ENCODE measurements at regions not wholly inside any gene's neighbourhood (a gene's known extent, or its start where the extent isn't known, plus 50 kb on each side); places are given as distances from the start of the nearest gene placed in this dataset.
A peak's percentile ranks its signal among the peaks of the same experiment; 100 is the strongest.

DNA sequence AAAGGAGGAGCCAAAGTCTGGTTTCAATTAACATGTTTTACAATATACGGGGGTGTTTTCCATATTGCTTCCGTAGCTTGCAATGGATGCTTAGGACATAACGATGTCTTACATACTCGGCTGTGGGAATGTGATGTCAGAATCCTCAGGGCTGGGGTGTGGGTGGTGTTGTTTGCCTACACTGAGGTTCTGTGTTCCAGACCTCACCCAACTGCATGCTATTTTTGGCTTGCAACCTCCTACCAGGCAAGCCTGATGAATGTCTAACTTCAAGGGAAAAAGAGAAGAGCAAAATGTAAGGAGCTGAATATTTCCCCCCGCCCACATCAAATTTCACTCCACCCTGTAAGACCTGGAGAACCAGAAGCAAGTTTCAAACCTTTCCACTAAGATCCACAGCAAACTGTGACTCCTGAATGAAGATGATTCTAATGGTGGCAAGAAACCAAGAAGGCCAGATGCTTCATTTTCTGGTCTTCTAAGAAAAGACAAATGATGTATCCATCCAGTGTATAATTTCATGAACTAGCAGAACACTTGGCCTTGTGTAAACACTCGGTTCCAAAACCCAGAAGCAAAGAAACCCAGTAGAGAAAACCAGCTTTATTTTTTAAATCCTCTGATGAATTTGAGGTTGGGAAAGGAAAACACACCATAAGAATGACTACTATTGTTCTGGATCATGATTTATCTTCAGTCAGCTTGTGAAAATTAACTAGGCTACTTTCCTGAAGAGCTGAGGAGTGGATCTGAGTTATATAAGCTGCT lies 227.9 kb downstream of the DACT1 start:
- no peak for TF ChIP-seq CTCF (IDR thresholded peaks at IDR 0.05; ENCODE audit: control insufficient read depth, insufficient read depth, low read depth, low read length, missing control alignments)
- H3K4me3 ChIP-seq (ENCODE audit: control insufficient read depth, low read depth, low read length) = no peak overlapping the region
- peak; percentile 61 for DNase-seq (ENCODE audit: low read depth)

- DNase-seq (ENCODE audit: low read depth) = no peak
- H3K4me3 ChIP-seq (ENCODE audit: control insufficient read depth, low read depth, low read length) = no peak overlapping the region
- TF ChIP-seq CTCF (IDR thresholded peaks at IDR 0.05; ENCODE audit: control insufficient read depth, insufficient read depth, low read depth, low read length, missing control alignments) = no peak
Observed at GRCh38 chr14:58866391-58866790, 228.6 kb downstream of the DACT1 start.

DNA sequence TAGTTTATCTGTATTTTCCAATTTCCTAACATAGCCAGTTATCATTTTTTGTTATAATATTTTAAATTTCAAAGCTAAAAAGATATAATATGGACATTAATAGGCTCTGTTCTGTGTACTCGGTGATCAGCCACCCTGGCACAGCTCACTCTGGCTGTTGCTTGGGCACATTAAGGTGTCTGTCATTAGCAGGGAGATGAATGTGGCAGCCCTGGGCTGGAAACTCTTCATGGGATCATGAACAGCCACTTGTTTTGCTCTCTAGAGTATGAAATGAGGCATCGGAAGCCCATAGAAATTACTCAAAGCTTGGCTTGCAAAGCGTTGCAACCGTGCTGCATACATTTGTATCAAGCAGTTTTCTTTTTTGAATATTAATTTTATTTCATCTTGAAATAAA lies 233.2 kb downstream of the DACT1 start:
- no peak for TF ChIP-seq CTCF (IDR thresholded peaks at IDR 0.05; ENCODE audit: control insufficient read depth, insufficient read depth, low read depth, low read length, missing control alignments)
- no peak overlapping the region for H3K4me3 ChIP-seq (ENCODE audit: control insufficient read depth, low read depth, low read length)
- no peak for DNase-seq (ENCODE audit: low read depth)

- no peak for DNase-seq (ENCODE audit: low read depth)
- no peak overlapping the region for H3K4me3 ChIP-seq (ENCODE audit: control insufficient read depth, low read depth, low read length)
- no peak for TF ChIP-seq CTCF (IDR thresholded peaks at IDR 0.05; ENCODE audit: control insufficient read depth, insufficient read depth, low read depth, low read length, missing control alignments)
Observed at GRCh38 chr14:58871573-58871972, 233.8 kb downstream of the DACT1 start.

GRCh38 chr14:58872061-58872460 lies 234.3 kb downstream of the DACT1 start:
- no peak for TF ChIP-seq CTCF (IDR thresholded peaks at IDR 0.05; ENCODE audit: control insufficient read depth, insufficient read depth, low read depth, low read length, missing control alignments)
- no peak overlapping the region for H3K4me3 ChIP-seq (ENCODE audit: control insufficient read depth, low read depth, low read length)
- no peak for DNase-seq (ENCODE audit: low read depth)

DNA sequence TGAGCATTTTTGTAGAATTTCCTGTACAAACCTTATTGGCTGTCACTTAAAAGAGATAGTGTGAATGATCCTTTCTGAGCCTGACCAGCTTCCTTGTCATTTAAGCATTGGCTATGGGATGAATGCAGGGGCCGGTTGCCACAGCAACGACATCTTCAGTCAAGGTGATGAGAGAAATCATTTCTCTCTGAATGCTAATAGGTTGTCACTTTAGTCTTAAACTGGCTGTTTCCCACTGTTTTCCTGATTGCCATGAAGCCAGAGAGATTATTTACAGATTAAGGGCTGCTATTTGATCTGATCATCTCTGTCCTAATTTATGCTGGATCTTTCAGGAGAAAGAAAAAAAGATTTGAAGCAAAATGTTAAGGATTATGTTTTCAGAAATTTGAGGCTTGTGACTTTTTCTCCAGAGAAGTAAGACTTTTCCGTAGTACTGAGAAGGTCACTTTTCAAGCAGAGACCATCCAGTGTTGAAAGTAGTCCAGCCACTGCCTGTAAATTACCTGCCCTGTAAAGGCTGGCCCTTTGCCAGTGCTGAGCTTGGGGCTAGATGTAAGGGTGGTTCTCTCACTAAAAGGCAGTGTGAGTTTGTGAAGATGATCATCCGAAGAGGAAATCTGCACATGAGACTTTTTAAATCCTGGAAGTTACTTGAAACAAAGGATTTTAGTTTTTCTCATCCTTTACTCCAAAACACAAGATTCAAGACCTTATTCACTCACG lies 235.6 kb downstream of the DACT1 start:
- no peak overlapping the region for H3K4me3 ChIP-seq (ENCODE audit: control insufficient read depth, low read depth, low read length)
- DNase-seq (ENCODE audit: low read depth) = no peak
- no peak for TF ChIP-seq CTCF (IDR thresholded peaks at IDR 0.05; ENCODE audit: control insufficient read depth, insufficient read depth, low read depth, low read length, missing control alignments)
